Fibroblast of skin of abdomen (primary cell): ENCODE measurements at regions not wholly inside any gene's neighbourhood (a gene's known extent, or its start where the extent isn't known, plus 50 kb on each side); places are given as distances from the start of the nearest gene placed in this dataset.

Experiments used
- DNase-seq: peaks from one replicate; pipeline ENCODE4 v3.0.0-alpha.2; 2013

DNA sequence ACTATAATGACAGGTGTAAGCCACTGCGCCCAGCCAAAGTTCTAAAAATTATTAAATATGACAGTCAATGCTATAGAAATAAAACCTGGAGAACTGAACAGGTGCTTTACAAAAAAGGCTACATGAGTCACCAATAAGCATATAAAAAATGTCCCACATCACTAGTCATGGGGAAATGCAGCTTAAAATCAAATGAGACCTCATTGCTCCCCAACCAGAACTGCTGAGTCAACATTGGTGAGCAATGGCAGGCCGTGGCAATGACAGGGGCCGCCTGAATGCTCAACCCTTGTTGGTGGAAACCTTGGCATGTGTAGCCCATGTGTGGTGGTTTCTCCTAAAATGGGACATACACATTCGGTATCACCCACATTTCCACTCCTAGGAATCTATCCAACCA is 352.3 kb upstream of the KLF6 start:
- DNase-seq = no peak

DNA sequence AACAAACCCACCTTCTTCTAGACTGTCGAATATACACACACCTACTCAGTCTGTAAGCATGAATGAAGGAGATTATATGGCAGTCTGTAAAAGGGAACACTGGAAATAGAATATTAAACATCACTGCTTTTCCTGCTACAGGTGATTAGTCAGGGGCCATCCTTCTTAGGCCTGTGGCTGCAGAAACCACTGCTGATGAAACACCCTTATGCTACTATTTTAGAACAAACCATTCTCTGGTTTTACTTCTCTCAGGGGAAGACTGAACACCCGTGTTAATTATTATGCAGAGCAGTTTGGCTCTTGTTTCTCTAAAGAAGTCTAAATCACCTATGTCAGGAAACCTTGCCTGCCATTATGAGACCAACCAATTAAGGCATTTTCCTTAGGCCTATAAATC is 351.1 kb upstream of the KLF6 start:
- no peak for DNase-seq

DNA sequence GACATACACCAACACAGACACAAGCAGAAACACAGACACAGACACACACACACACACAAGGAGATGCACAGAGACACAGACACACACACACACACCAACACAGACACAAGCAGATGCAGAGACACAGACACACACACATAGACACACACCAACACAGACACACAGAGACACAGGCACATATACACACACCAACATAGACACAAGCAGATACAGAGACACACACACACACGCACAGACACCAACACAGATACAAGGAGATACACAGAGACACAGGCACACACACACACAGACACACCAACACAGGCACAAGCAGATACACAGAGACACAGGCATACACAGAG is 347.2 kb upstream of the KLF6 start:
- no peak for DNase-seq

DNA sequence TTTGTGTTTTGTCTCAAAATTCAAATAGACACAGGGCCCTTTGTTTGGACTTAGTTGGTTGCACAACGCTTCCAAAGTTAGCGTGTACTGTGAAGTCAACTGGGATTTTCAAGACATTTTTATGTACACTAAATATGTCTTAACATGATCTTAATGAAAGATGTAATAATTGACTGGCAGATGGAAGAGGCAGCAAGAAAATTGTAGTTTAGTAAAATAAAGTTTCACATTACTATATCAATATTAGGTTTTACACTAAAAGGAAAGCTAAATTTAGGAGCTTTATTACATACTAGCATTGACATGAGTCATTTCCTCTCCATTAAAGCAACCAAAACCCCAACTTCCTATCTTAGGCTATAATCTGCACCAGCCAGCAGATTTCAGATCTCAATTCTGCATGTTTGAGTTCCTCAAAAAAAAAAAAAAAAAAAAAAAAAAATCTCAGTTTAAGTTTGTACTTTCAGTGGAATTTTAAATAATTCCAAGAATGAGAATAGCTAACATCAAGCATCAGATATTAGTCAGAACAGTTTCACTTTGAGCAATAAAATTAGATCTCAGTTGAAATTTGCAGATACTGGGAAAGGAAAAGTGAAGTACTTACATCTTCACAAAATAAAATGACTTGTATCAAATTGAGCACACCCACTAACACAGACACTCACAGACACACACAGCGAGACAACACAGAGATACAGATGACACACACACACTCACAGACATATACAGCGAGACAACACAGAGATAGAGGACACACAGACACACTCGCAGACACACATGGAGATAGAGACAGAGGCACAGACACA is 346.6 kb upstream of the KLF6 start:
- DNase-seq = peak; percentile 93

DNA sequence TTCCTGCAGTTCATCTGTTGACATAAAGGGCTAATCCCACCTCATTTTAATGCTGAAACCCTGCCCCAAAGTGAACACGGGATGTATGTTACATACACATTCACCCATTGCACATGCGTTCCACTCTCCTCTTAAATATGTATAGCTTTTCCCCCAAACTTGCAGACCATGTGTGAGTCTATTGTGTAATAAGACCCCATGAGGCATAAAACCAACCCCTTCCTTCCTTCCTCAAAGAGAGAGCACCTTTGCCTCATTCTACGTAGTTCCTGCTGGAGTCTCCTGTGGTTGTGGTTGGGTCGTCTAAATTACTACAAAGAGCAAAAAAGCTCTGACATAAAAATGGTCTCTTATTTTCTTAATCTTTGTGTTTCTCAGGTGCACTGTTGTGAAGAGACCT is 345.7 kb upstream of the KLF6 start:
- no peak for DNase-seq

DNA sequence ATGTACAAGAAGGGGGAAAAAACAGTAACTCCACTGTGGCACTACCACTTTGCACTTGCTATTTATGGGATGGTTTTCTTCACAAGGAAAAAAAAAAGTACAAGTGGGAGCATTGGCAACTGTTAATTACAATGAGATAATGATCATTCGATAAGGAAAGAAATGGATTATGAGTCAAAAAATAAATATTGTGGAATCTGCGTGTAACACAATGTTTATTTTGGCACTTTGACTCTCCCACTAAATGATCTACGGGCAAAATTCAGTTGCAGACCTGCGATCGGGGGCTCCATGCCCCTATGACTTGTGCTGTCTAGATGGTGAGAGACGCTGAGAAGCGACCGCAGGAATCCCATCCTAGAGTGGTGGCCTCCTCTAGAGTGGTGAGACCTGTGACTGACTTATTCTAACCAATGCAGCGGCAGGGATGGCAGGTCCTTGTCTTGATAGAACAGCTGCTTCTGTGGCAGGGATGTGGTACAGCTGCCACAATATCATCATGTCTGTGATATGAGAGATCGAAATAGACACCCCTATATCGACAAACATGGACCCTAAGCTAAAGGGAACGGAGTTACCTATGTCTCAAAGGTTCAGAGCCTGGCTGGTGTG is 345.0 kb upstream of the KLF6 start:
- no peak for DNase-seq

DNA sequence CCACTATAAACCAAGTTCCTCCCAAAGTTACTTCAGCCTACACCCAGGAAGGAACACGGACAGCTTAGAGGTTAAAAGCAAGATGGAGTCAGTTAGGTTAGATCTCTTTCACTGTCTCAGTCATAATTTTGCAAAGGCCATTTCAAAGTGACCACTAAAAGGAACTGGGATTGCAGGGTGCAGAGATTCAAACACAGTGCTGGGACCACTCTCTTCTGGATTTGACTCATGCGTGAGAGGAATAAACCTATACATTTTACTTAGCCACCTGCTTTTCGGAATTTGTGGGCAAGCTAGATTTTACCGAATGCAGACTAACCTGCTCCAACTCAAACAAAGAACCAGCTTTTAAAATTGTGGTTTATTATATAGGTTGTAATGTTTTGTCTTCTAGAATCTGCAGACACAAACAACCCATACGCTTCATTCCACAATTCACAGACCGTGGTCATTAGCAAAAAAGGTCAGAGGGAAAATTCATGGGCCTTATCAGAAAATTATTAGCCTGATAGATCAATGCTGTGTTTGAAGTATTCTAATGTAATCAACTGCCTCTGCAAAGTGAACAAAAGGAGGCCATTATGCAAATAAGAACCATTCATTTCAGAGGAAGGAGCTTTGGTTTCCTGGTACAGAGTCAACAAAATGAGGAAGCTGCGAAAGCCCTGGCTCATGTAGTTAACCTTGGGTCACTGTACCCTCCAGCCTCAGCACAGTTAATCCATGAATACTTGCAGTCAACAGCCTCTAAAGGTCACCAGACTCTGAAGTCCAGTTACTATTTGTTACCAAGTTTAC is 342.7 kb upstream of the KLF6 start:
- no peak for DNase-seq

DNA sequence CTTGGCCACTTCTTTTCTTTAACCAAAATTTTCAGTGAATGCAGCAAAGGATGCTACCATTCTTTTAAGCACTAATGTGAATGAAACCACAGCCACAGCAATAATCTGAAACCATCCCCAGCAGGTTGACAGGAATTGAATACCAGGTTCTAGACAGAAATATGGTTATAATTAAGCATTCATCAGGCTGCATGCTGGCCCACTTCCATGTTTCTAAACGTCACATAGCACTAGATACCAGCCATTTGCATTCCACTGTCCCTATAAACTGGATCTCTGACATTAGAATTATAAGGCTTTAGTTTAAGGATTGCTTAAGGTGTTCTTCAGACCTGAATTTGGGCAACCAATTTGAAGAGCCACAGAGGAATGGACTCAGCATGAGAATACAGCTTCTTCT is 340.8 kb upstream of the KLF6 start:
- DNase-seq = peak; percentile 42

DNA sequence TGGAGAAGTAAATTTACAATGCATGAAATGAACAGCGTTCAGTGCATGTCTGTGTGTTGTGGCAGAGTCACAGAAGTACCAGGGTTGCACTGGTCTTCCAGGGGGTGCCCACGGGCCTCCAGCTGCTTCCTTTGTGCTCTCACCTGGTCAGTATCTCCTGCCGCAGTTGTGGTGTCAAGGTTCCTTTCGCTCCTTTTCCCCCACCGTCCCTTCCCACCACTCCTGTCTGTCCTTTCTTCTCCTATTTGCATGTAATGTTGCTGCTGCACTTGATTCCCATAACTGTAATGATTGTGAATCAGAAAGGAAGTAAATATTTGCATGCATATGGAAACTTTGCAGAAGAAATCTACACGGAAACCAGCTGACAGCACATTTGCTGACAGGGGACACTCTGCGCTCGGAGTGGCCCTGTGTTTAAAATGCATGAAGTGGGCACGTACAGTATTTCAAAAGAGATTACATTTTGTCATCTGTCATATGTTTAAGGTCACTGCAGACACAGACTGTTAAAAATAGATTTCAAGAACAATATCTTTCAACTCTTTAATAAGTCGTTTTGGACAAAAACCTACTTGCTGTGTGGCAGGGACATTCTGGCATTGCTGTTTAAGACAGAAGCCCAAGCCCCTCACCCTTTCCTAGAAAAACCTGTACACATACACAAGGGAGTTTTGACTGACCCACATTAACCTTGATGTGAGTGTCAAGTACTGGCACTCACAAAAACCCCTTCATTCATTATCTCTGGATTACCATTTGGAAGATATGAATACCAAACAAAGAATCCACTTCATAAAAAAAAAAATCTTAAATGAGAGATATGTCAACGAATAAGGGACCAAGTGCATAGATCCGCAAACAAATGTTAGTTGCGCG is 336.7 kb upstream of the KLF6 start:
- DNase-seq = no peak

DNA sequence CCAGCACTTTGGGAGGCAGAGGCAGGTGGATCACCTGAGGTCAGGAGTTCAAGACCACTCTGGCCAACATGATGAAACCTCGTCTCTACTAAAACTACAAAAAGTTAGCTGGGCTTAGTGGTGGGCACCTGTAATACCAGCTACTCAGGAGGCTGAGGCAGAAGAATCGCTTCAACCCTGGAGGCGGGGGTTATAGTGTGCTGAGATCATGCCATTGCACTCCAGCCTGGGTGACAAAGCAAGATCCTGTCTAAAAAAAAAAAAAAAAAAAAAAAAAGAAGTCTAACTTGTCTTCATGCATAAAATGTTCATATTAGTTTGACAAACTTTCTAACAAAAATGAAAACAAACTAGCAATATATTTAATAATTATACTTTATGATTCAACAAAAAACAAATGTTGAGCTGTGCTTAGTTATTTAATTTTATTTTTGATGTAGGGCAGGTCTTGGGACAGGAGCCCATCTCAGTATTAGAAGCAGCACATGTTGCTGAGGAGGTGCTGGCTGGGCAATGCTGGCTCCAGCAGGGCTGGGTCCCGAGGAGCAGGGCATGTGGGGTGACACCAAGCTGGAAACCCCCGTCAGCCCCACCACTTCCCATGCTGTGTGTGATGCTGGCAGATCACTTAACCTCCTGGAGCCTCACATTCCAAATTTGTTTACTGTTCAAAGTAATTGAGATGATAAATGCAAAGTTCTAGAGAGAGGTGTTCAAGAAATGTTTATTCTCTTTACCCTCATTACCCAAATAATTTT is 335.3 kb upstream of the KLF6 start:
- DNase-seq = no peak

DNA sequence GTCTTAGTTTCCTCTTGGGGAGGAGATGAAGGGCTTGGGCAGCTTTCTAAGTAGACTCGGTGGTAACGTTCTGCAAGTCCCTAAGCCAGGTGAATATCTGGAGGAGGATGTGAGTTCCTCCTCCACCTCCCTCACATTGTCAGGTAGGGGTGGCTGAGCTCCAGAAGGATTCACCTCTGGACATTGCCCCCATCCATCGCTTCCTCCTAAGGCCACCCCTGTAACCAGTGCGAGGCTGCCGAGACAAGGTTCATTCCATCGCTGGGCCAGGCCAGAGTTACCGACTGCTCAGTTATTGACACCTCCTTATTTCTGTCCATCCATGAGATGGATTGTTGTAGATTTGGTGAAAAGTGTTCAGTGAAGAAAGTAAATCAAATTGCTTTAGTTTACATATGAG is 334.1 kb upstream of the KLF6 start:
- no peak for DNase-seq

DNA sequence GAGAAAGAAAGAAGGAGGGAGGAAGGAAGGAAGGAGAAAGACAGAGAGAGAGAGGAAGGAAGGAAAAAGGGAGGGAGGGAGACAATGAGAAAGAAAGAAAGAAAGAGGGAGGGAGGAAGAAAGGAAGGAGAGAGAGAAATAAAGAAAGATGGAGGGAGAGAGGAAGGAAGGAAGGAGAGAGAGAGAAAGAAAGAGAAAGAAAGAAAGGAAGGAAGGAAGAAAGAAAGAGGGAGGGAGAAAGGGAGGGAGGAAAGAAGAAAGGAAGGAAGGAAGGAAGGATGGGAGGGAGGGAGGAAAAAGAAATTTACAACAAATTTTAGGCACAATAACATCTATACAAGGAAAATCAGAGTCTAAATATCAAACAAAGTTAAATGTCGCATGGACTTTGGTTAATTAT is 332.6 kb upstream of the KLF6 start:
- DNase-seq = no peak

DNA sequence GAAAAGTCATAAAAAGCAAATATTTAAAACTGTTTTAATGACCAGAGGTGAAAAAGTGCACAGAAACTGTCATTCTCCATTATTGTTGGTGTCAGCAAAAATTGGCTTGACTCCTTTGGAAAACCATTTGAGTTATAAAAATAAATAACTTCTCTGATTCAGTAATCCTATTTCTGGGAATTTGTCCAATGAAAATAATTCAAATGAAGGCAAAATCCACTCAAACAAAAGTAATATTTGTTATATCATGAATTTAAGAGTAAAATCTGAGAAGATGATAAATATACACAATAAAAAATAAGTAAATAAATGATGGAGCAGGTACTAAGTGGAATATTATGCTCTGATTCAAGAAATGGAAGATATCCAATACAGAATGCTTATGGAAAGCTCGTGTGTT is 326.6 kb upstream of the KLF6 start:
- DNase-seq = peak; percentile 36

DNA sequence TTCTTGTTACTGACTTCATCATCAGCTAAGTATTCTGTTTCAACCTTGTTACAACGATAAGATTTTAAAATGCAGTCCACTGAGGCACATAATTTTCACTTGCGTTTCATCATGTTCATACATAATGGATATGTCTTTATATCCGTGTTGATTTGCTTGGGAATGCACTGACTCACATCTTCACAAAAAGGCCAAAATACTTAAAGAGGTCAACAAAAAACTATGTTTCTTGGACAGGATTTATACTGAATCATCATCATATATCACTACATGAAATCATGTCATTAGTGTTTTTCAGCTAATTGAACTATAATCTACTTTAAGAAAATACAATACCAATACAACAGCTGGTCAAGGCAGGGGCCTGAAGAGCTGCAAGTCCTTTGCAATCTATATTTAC is 324.5 kb upstream of the KLF6 start:
- DNase-seq = peak; percentile 80

DNA sequence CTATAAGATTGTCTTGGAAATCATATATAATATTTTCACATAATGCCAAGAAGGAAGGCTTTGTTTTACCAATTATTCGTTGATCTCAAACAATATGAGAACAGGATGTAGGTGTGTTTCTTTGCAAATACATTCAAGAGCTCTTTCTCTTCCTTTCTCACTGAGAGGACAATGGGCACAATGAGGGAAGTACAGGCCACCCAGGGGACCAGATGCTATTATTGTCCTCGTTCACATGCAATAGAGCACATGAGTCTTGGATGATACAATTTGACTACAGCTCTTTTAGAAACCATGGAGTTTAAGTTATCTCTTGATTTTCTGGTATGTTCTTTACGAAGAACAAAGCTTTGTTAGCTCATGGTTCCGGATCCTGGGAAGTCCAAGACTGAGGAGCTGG is 323.7 kb upstream of the KLF6 start:
- no peak for DNase-seq

DNA sequence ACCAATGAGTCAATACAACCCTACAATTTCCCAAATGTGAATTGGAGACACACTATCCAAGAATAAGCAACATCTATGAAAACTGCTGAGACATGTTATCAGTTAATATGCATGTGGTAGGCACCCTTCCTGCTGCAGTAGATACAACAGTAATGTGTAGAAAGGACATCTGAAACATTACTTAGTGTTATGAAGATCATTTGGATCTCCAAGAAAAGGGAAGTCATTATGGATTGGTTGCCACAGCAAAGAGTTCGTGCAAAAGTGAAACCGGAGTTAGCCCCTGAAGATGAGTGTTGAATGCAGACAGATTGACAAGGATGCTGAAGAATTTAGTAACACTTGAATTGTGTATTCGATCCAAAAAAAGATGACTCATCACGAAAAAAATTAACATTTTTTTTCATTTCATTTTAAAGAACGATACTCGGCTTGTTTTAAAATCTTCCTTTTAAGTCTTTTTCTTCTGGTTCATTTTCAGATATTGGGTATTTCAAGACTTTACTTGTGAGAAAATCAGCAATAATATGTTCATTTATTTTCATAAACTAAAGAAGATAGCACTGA is 322.4 kb upstream of the KLF6 start:
- DNase-seq = no peak

DNA sequence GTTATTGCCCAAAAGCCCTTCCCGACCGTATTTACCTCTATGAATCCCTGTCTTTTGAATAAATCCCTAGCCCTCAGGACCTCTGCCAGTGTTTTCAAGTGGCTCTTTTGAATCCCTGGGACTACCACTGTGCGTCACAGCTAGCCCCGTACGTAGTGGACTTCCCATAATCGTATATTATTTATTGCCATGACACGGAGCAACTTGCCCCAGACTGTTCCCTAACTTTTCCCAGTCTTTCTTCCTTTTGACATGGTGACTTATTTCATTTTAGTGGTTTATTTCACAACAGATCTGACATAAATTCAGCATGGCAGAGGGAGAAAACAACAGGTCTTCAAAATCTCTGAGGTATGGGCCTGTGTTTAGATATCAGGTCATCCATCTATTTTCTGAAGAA is 318.6 kb upstream of the KLF6 start:
- no peak for DNase-seq

DNA sequence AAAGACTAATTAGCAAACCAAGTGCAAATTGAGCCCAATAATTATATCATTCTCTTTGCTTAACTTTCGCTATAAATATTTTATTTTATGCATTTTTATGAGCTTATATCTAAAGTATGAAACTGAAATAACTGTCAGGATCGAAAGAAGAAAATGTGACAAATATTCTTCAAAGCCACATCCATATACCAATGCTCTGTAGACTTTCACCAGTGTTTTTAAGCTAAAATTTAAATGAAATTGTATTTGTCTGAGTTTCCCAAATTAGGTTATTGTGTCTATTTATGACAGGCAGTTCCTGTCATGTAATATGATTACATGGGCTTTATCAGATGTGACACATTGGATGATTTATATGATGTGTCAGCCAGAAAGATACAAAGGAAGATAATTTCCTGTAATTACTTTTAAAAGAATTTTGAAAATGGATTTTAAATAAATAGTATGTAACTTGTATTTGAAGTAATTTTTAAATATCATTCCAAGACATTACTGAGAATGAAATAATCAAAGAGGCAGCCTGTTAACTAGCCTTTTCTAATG is 317.9 kb upstream of the KLF6 start:
- no peak for DNase-seq

DNA sequence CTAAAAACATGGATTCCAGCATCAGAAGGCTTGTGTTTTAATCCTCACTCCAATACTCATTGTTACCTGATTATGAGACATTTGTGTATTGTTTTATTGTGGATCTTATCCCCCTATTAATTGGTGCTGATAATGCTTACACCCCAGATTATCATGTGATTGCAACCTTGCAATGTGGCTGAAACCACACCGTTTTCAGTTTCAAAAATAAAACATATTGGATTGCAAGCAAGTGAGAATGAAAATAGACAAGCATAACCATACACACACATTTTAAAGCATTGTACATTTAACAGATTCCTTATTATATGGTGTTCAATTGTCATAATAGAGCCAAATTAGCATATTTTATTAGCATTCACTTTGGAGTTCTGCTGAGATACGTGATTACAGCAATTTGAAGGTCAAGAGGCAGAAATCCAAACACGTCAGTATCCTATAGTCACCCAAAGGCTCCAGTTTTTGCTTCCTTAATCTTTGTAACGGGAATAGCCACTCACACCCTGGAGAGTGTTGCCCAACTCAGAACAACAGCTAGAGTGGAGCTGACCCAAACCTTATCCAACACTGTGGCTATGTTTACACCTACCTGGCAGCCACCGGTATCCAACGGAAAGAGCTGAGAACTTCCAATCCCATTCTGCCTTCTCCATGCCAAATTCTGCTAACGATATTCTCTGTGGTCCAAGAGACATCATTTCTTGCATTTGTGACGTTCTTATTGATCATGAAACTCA is 317.1 kb upstream of the KLF6 start:
- DNase-seq = no peak

DNA sequence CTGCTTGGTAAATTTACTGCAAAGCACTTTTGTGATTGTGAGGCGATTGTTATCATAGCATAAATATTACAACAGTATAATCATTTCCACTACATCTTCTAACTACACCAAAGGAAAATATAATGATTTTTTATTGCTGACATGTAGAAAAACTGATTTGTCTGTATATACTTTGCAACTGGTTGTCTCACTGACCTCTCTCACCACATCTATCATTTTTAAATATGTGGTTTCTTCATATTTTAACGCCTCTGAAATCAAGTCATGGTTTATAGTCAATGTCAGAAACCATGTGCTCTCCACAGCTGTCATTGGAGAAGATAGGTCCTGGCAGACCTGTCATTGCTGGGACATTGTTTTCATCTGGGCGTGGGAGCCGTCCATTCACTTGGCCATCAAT is 315.4 kb upstream of the KLF6 start:
- no peak for DNase-seq

DNA sequence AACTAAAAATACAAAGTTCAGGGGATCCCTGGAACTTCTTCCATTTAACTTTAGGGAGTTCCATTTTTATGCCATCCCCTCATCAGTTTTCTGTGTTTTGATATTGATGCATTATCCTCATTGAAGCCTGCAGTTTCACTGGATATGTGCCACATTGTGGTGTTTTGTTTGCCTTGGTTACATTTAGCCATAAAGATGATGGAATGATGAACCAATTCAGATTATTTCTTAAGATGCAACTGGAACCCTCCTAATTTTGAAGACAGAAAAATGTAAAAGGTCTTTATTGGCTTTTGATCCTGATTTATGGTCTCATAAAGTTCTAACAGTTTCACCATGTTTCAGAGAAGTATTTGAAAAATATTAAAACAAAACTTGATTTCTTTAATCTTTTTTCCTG is 314.2 kb upstream of the KLF6 start:
- DNase-seq = no peak
